DMS79 treated with DMSO at 0.1 percent for 48 hours (cell line): ENCODE measurements at regions not wholly inside any gene's neighbourhood (a gene's known extent, or its start where the extent isn't known, plus 50 kb on each side); places are given as distances from the start of the nearest gene placed in this dataset.
"Not testable (repeated sequence)": the region's sequence is repeated elsewhere in the genome, so short reads cannot be mapped to it uniquely, and the experiment has no call there.

Experiments
- DNase-seq: peaks from one replicate; lab custom pipeline; 2025; lab: John Stamatoyannopoulos, UW

- peak; percentile 46 for DNase-seq
These were observed 150.1 kb downstream of the HAO1 start for GRCh38 chr20:7790189-7790588.

- DNase-seq: no peak
These were observed 147.9 kb downstream of the HAO1 start for GRCh38 chr20:7792150-7792869.

- no peak for DNase-seq
These were observed 142.1 kb downstream of the HAO1 start for GRCh38 chr20:7798176-7798575.

- no peak for DNase-seq
These were observed 140.4 kb downstream of the HAO1 start for GRCh38 chr20:7799862-7800261.

- DNase-seq: not testable (repeated sequence)
These were observed 136.7 kb downstream of the HAO1 start for GRCh38 chr20:7803411-7804151.

GRCh38 chr20:7806831-7807230 is 133.4 kb downstream of the HAO1 start:
- no peak for DNase-seq

GRCh38 chr20:7817286-7817685 is 123.0 kb downstream of the HAO1 start:
- no peak for DNase-seq

GRCh38 chr20:7818477-7818876 is 121.8 kb downstream of the HAO1 start:
- no peak for DNase-seq

- DNase-seq: no peak
These were observed 119.4 kb downstream of the HAO1 start for GRCh38 chr20:7820897-7821296.

GRCh38 chr20:7822772-7823171 is 117.5 kb downstream of the HAO1 start:
- no peak for DNase-seq

- no peak for DNase-seq
These were observed 111.8 kb downstream of the HAO1 start for GRCh38 chr20:7828437-7828836.

- no peak for DNase-seq
These were observed 111.2 kb downstream of the HAO1 start for GRCh38 chr20:7829031-7829430.

- no peak for DNase-seq
These were observed 110.5 kb downstream of the HAO1 start for GRCh38 chr20:7829776-7830175.
